ENCODE measurements at regions not wholly inside any gene's neighbourhood (a gene's known extent, or its start where the extent isn't known, plus 50 kb on each side); places are given as distances from the start of the nearest gene placed in this dataset.

- no peak overlapping the region for H3K4me3 ChIP-seq
- H3K9me2 ChIP-seq (replicated peaks; ENCODE audit: insufficient read depth) = no peaks in the 10 kb centered on the region
- no peaks in the 10 kb centered on the region for H3K4me1 ChIP-seq (ENCODE audit: insufficient read depth)
- no peaks in the 10 kb centered on the region for H3K27me3 ChIP-seq
- no peaks in the 10 kb centered on the region for H4K20me1 ChIP-seq (ENCODE audit: insufficient read depth, poor library complexity, severe bottlenecking)
- H3K4me2 ChIP-seq = no peak overlapping the region
- H3K27ac ChIP-seq = no peak overlapping the region
- H3K9me3 ChIP-seq (ENCODE audit: low read depth) = no peaks in the 10 kb centered on the region
- no peak overlapping the region for H2AFZ ChIP-seq
- DNase-seq (ENCODE audit: low spot score) = no peak
- no peak for TF ChIP-seq EZH2phosphoT487 (IDR thresholded peaks at IDR 0.05; ENCODE audit: low read depth, severe bottlenecking, unreplicated experiment)
- no peak for TF ChIP-seq EZH2 (IDR thresholded peaks at IDR 0.05; ENCODE audit: borderline replicate concordance)
- no peak for TF ChIP-seq CTCF (IDR thresholded peaks at IDR 0.05; ENCODE audit: poor library complexity)
- 87% methylated on average over 3 of the region's 3 CpGs for WGBS (ENCODE audit: low lambda C conversion rate, missing lambda C conversion rate)
- no peaks in the 10 kb centered on the region for H3K79me2 ChIP-seq
- H3K36me3 ChIP-seq (replicated peaks; ENCODE audit: insufficient read depth, low read depth) = no peaks in the 10 kb centered on the region
Measured at GRCh38 chr5:89016741-89017303, 133.8 kb upstream of the MEF2C start.

- Histone ChIP-seq H3K4me2 (no peak overlapping the region), H3K4me1 (ENCODE audit: insufficient read depth) (no peaks in the 10 kb centered on the region), H4K20me1 (ENCODE audit: insufficient read depth, poor library complexity, severe bottlenecking) (no peaks in the 10 kb centered on the region), H3K4me3 (no peak overlapping the region), H3K27ac (no peak overlapping the region), H3K9me2 (replicated peaks; ENCODE audit: insufficient read depth) (no peaks in the 10 kb centered on the region), H3K79me2 (no peaks in the 10 kb centered on the region), H3K9me3 (ENCODE audit: low read depth) (no peaks in the 10 kb centered on the region), H3K27me3 (no peaks in the 10 kb centered on the region), H2AFZ (no peak overlapping the region), H3K36me3 (replicated peaks; ENCODE audit: insufficient read depth, low read depth) (no peaks in the 10 kb centered on the region)
- TF ChIP-seq EZH2 (IDR thresholded peaks at IDR 0.05; ENCODE audit: borderline replicate concordance) (no peak), CTCF (IDR thresholded peaks at IDR 0.05; ENCODE audit: poor library complexity) (no peak), EZH2phosphoT487 (IDR thresholded peaks at IDR 0.05; ENCODE audit: low read depth, severe bottlenecking, unreplicated experiment) (no peak)
- DNase-seq (ENCODE audit: low spot score) = no peak
- 52% methylated on average over 1 of the region's 1 CpG for WGBS (ENCODE audit: low lambda C conversion rate, missing lambda C conversion rate)
Measured at GRCh38 chr5:89015409-89015808, 132.4 kb upstream of the MEF2C start.

- no peak for TF ChIP-seq CTCF (IDR thresholded peaks at IDR 0.05; ENCODE audit: poor library complexity)
- TF ChIP-seq EZH2phosphoT487 (IDR thresholded peaks at IDR 0.05; ENCODE audit: low read depth, severe bottlenecking, unreplicated experiment) = no peak
- TF ChIP-seq EZH2 (IDR thresholded peaks at IDR 0.05; ENCODE audit: borderline replicate concordance) = no peak
Measured at GRCh38 chr5:89011778-89012711, 129.1 kb upstream of the MEF2C start.

More at GRCh38 chr5:89011778-89012711, 129.1 kb upstream of the MEF2C start:
- Histone ChIP-seq H2AFZ (no peak overlapping the region), H3K27me3 (no peaks in the 10 kb centered on the region), H3K4me1 (ENCODE audit: insufficient read depth) (no peaks in the 10 kb centered on the region), H3K4me2 (no peak overlapping the region), H3K27ac (no peak overlapping the region), H3K9me3 (ENCODE audit: low read depth) (no peaks in the 10 kb centered on the region), H4K20me1 (ENCODE audit: insufficient read depth, poor library complexity, severe bottlenecking) (no peaks in the 10 kb centered on the region), H3K36me3 (replicated peaks; ENCODE audit: insufficient read depth, low read depth) (no peaks in the 10 kb centered on the region), H3K79me2 (no peaks in the 10 kb centered on the region), H3K4me3 (no peak overlapping the region), H3K9me2 (replicated peaks; ENCODE audit: insufficient read depth) (no peaks in the 10 kb centered on the region)
- DNase-seq (ENCODE audit: low spot score) = no peak
- 73% methylated on average over 6 of the region's 6 CpGs for WGBS (ENCODE audit: low lambda C conversion rate, missing lambda C conversion rate)
